GM12891 (cell line): ENCODE measurements at regions not wholly inside any gene's neighbourhood (a gene's known extent, or its start where the extent isn't known, plus 50 kb on each side); places are given as distances from the start of the nearest gene placed in this dataset.

Source experiments
- POLR2A ChIP-seq: IDR thresholded peaks from 2 replicates; pipeline ENCODE4 v1.6.1; 2011; ENCODE audit warnings: low read depth, low read length, control low read depth
- POLR2AphosphoS5 ChIP-seq: IDR thresholded peaks from 2 replicates; pipeline ENCODE4 v1.6.1; 2011; ENCODE audit warnings: low read depth, low read length, control low read depth
- TAF1 ChIP-seq: IDR thresholded peaks from 2 replicates; pipeline ENCODE4 v1.6.1; 2011; ENCODE audit warnings: low read depth, low read length, control low read depth

DNA sequence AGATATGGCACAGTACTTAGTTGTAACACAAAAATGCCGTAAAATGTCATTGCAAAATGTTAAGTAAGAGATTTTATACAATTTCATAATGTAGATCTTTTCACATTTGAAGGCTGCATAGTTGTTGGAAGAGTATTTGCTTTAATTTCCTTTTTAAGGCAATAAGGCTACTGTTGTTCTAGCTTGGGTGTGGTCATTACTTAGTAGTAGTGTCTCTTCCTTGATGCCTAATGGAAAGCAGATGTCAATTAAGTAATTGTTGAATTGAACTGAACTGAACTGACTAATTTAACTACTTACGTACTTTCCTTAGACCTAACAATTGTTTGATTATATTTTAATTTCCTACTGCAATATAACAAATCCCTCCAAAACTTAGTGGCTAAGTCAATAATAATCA, 181.7 kb downstream of the FLRT2 start:
- TF ChIP-seq POLR2A = no peak
- TF ChIP-seq POLR2AphosphoS5 = no peak
- no peak for TF ChIP-seq TAF1
